Stomach (tissue), 8 donors: ENCODE measurements at regions not wholly inside any gene's neighbourhood (a gene's known extent, or its start where the extent isn't known, plus 50 kb on each side); places are given as distances from the start of the nearest gene placed in this dataset.

Source experiments
- DNase-seq, 2 donors: peaks; one replicate each; pipeline versions ENCODE4 v3.0.0 to v3.0.0-alpha.2; 2013 to 2019
- H3K27ac ChIP-seq, 5 donors: fragments of 200-600 bp in 4 of 5; sonication (generic) in 4 of 5; one replicate each; pipeline ENCODE4 v1.5.1; 2013 to 2019; ENCODE audit warnings: mild to moderate bottlenecking in 1 of 5, moderate library complexity in 1 of 5
- H3K27me3 ChIP-seq, 3 donors: fragments of 200-600 bp; sonication (generic); one replicate each; pipeline ENCODE4 v1.5.1; 2017 to 2019; ENCODE audit warnings: mixed run types in 1 of 3
- H3K36me3 ChIP-seq, 4 donors: fragments of 200-600 bp; sonication (generic); 1 replicate in 3 of 4; 2 replicates in 1 of 4; pipeline ENCODE4 v1.5.1; 2016 to 2019
- H3K4me1 ChIP-seq, 4 donors: fragments of 200-600 bp; sonication (generic); one replicate each; pipeline ENCODE4 v1.5.1; 2016 to 2019
- H3K4me3 ChIP-seq, 4 donors: fragments of 200-600 bp; sonication (generic) in 3 of 4; one replicate each; pipeline ENCODE4 v1.5.1; 2016 to 2019; ENCODE audit warnings: mild to moderate bottlenecking in 1 of 4
- H3K9me3 ChIP-seq, 4 donors: fragments of 200-600 bp; sonication (generic); one replicate each; pipeline ENCODE4 v1.5.1; 2016 to 2019
- CTCF ChIP-seq, 7 experiments: fragments of 450-650 bp in 4 of 7; fragments of 200-600 bp in 3 of 7; sonication (generic) in 3 of 7; IDR thresholded peaks; one replicate each; pipeline ENCODE4 v1.5.1; 2016 to 2019; ENCODE audit warnings: antibody characterized with exemption in 7 of 7, control low read depth in 2 of 7, mild to moderate bottlenecking in 1 of 7
- EP300 ChIP-seq: sonication (generic); formaldehyde crosslinking; IDR thresholded peaks from one replicate; pipeline ENCODE4 v1.6.1; 2017; ENCODE audit warnings: antibody characterized with exemption
- POLR2A ChIP-seq, 4 donors: fragments of 450-650 bp; IDR thresholded peaks; one replicate each; pipeline ENCODE4 v1.6.1; 2016; ENCODE audit warnings: antibody characterized with exemption in 4 of 4, control low read depth in 2 of 4, mild to moderate bottlenecking in 1 of 4, moderate library complexity in 1 of 4
- POLR2AphosphoS5 ChIP-seq, 3 donors: sonication (generic); formaldehyde crosslinking; IDR thresholded peaks; one replicate each; pipeline ENCODE4 v1.6.1; 2016; ENCODE audit warnings: antibody characterized with exemption in 3 of 3
- WGBS, 5 donors: extraction: QIAGEN DNeasy Blood & Tissue Kit in 3 of 5; methylation state at CpG; one replicate each; pipeline versions ENCODE4 v1.1.5 to v1.1.7; 2013 to 2018; 5-methylcytosine and 5-hydroxymethylcytosine counted together
- intact Hi-C: fragments of 100-400 bp; cut with DNase I; formaldehyde crosslinking; loops from one replicate; pipeline ENCODE4 v1.15.1; 2023; ENCODE audit warnings: low total_unique reads
- donor health status: healthy with polysubstance abuse.
- donor health status: Bipolar disorder and iron deficiency.
- donor health status: healthy.

GRCh38 chrX:10032147-10032546 is 65.0 kb downstream of the CLDN34 start:
- H3K27ac ChIP-seq, result no peak overlapping the region
- no peaks in the 10 kb centered on the region for H3K9me3 ChIP-seq
- H3K4me3 ChIP-seq, result no peak overlapping the region
- 63 to 95% (median 85%) methylated on average over 2 to 4 of the region's 4 CpGs for WGBS, 5 donors
- intact Hi-C loops, result no loop called here
- H3K4me1 ChIP-seq, result peaks cover 0 to 39% (median 15%) of the 10 kb centered on the region in 4 donors
- H3K36me3 ChIP-seq, result no peaks in the 10 kb centered on the region
- TF ChIP-seq POLR2A (IDR thresholded peaks at IDR 0.05) (no peak), CTCF (IDR thresholded peaks at IDR 0.05) (no peak), POLR2AphosphoS5 (IDR thresholded peaks at IDR 0.05) (no peak), EP300 (no peak)
- DNase-seq, result no peak
- no peaks in the 10 kb centered on the region for H3K27me3 ChIP-seq

- Histone ChIP-seq H3K27ac (no peak overlapping the region), H3K36me3 (no peaks in the 10 kb centered on the region), H3K9me3 (no peaks in the 10 kb centered on the region), H3K27me3 (no peaks in the 10 kb centered on the region), H3K4me3 (no peak overlapping the region), H3K4me1 (peaks cover 0 to 29% (median 15%) of the 10 kb centered on the region in 4 donors)
- no peak for TF ChIP-seq EP300
- TF ChIP-seq POLR2A (IDR thresholded peaks at IDR 0.05), result no peak
- no peak for TF ChIP-seq CTCF (IDR thresholded peaks at IDR 0.05)
- no peak for TF ChIP-seq POLR2AphosphoS5 (IDR thresholded peaks at IDR 0.05)
- DNase-seq, result no peak
- WGBS, 5 donors, result 32 to 60% (median 48%) methylated on average over 7 of the region's 7 CpGs
- intact Hi-C loops, result no loop called here
Observed at GRCh38 chrX:10033375-10034007, 66.3 kb downstream of the CLDN34 start.

- Histone ChIP-seq H3K9me3 (no peaks in the 10 kb centered on the region), H3K4me1 (peaks cover 0 to 26% (median 11%) of the 10 kb centered on the region in 4 donors), H3K27ac (no peak overlapping the region), H3K36me3 (no peaks in the 10 kb centered on the region), H3K4me3 (no peak overlapping the region), H3K27me3 (no peaks in the 10 kb centered on the region)
- TF ChIP-seq CTCF (IDR thresholded peaks at IDR 0.05), result no peak
- TF ChIP-seq POLR2AphosphoS5 (IDR thresholded peaks at IDR 0.05), result no peak
- TF ChIP-seq EP300, result no peak
- no peak for DNase-seq
- 87 to 96% (median 90%) methylated on average over 8 of the region's 8 CpGs for WGBS, 5 donors
- intact Hi-C loops, result no loop called here
Observed at GRCh38 chrX:10034740-10035260, 67.6 kb downstream of the CLDN34 start.

- Histone ChIP-seq H3K27me3 (no peaks in the 10 kb centered on the region), H3K36me3 (no peaks in the 10 kb centered on the region), H3K4me3 (no peak overlapping the region), H3K9me3 (no peaks in the 10 kb centered on the region), H3K4me1 (peaks cover 0 to 8% (median 2%) of the 10 kb centered on the region in 4 donors), H3K27ac (no peak overlapping the region)
- no peak for DNase-seq
- no peak for TF ChIP-seq CTCF (IDR thresholded peaks at IDR 0.05)
- TF ChIP-seq POLR2AphosphoS5 (IDR thresholded peaks at IDR 0.05), result no peak
- no peak for TF ChIP-seq EP300
- TF ChIP-seq POLR2A (IDR thresholded peaks at IDR 0.05), result no peak
- WGBS, 5 donors, result 88 to 94% (median 93%) methylated on average over 6 of the region's 6 CpGs
- intact Hi-C loops, result no loop called here
Observed at GRCh38 chrX:10038585-10038984, 71.4 kb downstream of the CLDN34 start.
